Trophoblast cell (in vitro differentiated cells and primary cell): ENCODE measurements at regions not wholly inside any gene's neighbourhood (a gene's known extent, or its start where the extent isn't known, plus 50 kb on each side); places are given as distances from the start of the nearest gene placed in this dataset.
"Not testable (repeated sequence)": the region's sequence is repeated elsewhere in the genome, so short reads cannot be mapped to it uniquely, and the experiment has no call there.

ENCODE experiments used
- DNase-seq, 2 donors: peaks; one replicate each; pipeline ENCODE4 v3.0.0-alpha.2; 2016
- H2AFZ ChIP-seq: 2 replicates; pipeline ENCODE4 v1.6.1; 2013; ENCODE audit warnings: low read length, moderate library complexity, mild to moderate bottlenecking; ENCODE audit not compliant: insufficient read depth, poor library complexity
- H2AK5ac ChIP-seq: 2 replicates; pipeline ENCODE4 v1.6.1; 2013; ENCODE audit warnings: mild to moderate bottlenecking, low read length
- H2BK120ac ChIP-seq: 2 replicates; pipeline ENCODE4 v1.6.1; 2013; ENCODE audit warnings: low read length, mild to moderate bottlenecking, moderate library complexity; ENCODE audit not compliant: insufficient read depth, poor library complexity
- H2BK12ac ChIP-seq: 2 replicates; pipeline ENCODE4 v1.6.1; 2013; ENCODE audit warnings: mild to moderate bottlenecking, low read length, moderate library complexity
- H2BK5ac ChIP-seq: 2 replicates; pipeline ENCODE4 v1.6.1; 2013; ENCODE audit warnings: low read length, low read depth, moderate library complexity, mild to moderate bottlenecking; ENCODE audit not compliant: poor library complexity
- H3K14ac ChIP-seq: 2 replicates; pipeline ENCODE4 v1.6.1; 2013; ENCODE audit warnings: mild to moderate bottlenecking, low read length
- H3K18ac ChIP-seq: 2 replicates; pipeline ENCODE4 v1.6.1; 2013; ENCODE audit warnings: mild to moderate bottlenecking, low read length
- H3K23ac ChIP-seq: 2 replicates; pipeline ENCODE4 v1.6.1; 2013; ENCODE audit warnings: low read length
- H3K27ac ChIP-seq: 2 replicates; pipeline ENCODE4 v1.5.1; 2013; ENCODE audit warnings: low read depth, mild to moderate bottlenecking, inconsistent platforms, low read length, moderate library complexity
- H3K27me3 ChIP-seq: 2 replicates; pipeline ENCODE4 v1.6.1; 2013; ENCODE audit warnings: inconsistent platforms, mild to moderate bottlenecking, low read length, moderate library complexity; ENCODE audit not compliant: insufficient read depth
- H3K36me3 ChIP-seq, 2 experiments: 1 replicate in 1 of 2; 2 replicates in 1 of 2; pipeline ENCODE4 v1.6.1; 2013; ENCODE audit warnings: low read length in 2 of 2, mild to moderate bottlenecking in 2 of 2, moderate library complexity in 1 of 2; ENCODE audit not compliant: insufficient read depth in 2 of 2, control insufficient read depth in 1 of 2
- H3K4ac ChIP-seq: 2 replicates; pipeline ENCODE4 v1.6.1; 2013; ENCODE audit warnings: low read depth, mild to moderate bottlenecking, low read length, moderate library complexity
- H3K4me1 ChIP-seq, 2 experiments: 1 replicate in 1 of 2; 2 replicates in 1 of 2; pipeline ENCODE4 v1.6.1; 2013; ENCODE audit warnings: low read length in 2 of 2, mild to moderate bottlenecking in 2 of 2, moderate library complexity in 1 of 2; ENCODE audit not compliant: insufficient read depth in 2 of 2, control insufficient read depth in 1 of 2
- H3K4me2 ChIP-seq: 2 replicates; pipeline ENCODE4 v1.6.1; 2013; ENCODE audit warnings: inconsistent platforms, mild to moderate bottlenecking, low read length, moderate library complexity
- H3K4me3 ChIP-seq: 2 replicates; pipeline ENCODE4 v1.5.1; 2013; ENCODE audit warnings: mild to moderate bottlenecking, low read depth, low read length, inconsistent platforms
- H3K79me1 ChIP-seq: one replicate; pipeline ENCODE4 v1.6.1; 2013; ENCODE audit warnings: low read length
- H3K79me2 ChIP-seq: 2 replicates; pipeline ENCODE4 v1.6.1; 2013; ENCODE audit warnings: low read length, mild to moderate bottlenecking; ENCODE audit not compliant: control insufficient read depth, insufficient read depth, poor library complexity
- H3K9ac ChIP-seq: 2 replicates; pipeline ENCODE4 v1.6.1; 2013; ENCODE audit warnings: mild to moderate bottlenecking, low read length
- H3K9me3 ChIP-seq: 2 replicates; pipeline ENCODE4 v1.6.1; 2013; ENCODE audit warnings: low read depth, mild to moderate bottlenecking, control low read depth, inconsistent platforms, low read length; ENCODE audit not compliant: insufficient read depth
- H4K12ac ChIP-seq: 2 replicates; pipeline ENCODE4 v1.6.1; 2013; ENCODE audit warnings: low read depth, mild to moderate bottlenecking, low read length, moderate library complexity
- H4K8ac ChIP-seq: 2 replicates; pipeline ENCODE4 v1.6.1; 2013; ENCODE audit warnings: low read depth, mild to moderate bottlenecking, low read length, moderate library complexity
- H4K91ac ChIP-seq: one replicate; pipeline ENCODE4 v1.6.1; 2013; ENCODE audit warnings: low read depth, mild to moderate bottlenecking, low read length, moderate library complexity
- WGBS: extraction: QIAGEN DNeasy Blood & Tissue Kit; methylation state at CpG from one replicate; pipeline ENCODE4 v1.1.7; 2013; ENCODE audit warnings: missing lambda C conversion rate; ENCODE audit not compliant: insufficient read length, insufficient coverage; ENCODE audit errors: extremely low coverage; 5-methylcytosine and 5-hydroxymethylcytosine counted together

DNA sequence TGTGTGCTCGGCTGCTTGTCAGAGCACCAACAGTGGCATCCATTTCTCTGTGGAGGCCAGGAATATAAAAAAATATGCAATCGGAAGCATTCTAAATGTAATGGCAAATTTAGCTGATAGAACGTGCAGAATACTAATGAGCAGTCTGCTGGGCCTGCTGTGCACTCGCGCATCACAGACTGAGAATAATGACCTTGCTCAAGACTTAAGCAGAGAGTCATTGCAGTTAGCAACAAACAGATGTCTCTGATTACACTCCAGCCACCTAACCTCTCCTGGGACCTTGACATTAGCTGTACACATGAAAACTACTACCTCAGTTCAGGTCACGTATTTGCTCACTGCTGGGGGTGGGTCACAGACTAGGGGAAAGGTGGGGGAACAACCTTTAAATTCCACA lies 269.2 kb upstream of the DAAM1 start:
- no peak overlapping the region for H3K23ac ChIP-seq
- no peak overlapping the region for H4K12ac ChIP-seq
- H3K9me3 ChIP-seq: no peaks in the 10 kb centered on the region
- H2AFZ ChIP-seq: no peak overlapping the region
- H3K4ac ChIP-seq: no peak overlapping the region
- H4K91ac ChIP-seq: no peak overlapping the region
- H2BK12ac ChIP-seq: no peak overlapping the region
- no peak overlapping the region for H3K4me2 ChIP-seq
- H3K36me3 ChIP-seq: no peaks in the 10 kb centered on the region
- no peaks in the 10 kb centered on the region for H3K79me1 ChIP-seq
- no peak overlapping the region for H2BK5ac ChIP-seq
- H3K18ac ChIP-seq: no peak overlapping the region
- H3K27me3 ChIP-seq: no peaks in the 10 kb centered on the region
- H3K27ac ChIP-seq: no peak overlapping the region
- H3K9ac ChIP-seq: no peak overlapping the region
- WGBS: no CpG with 5 or more reads among the region's 6 CpGs
- no peak overlapping the region for H3K14ac ChIP-seq
- DNase-seq: no peak
- peaks cover 0 to 10% of the 10 kb centered on the region in 2 experiments for H3K4me1 ChIP-seq
- no peak overlapping the region for H3K4me3 ChIP-seq
- H2AK5ac ChIP-seq: no peak overlapping the region
- no peak overlapping the region for H2BK120ac ChIP-seq
- no peak overlapping the region for H4K8ac ChIP-seq
- H3K79me2 ChIP-seq: no peaks in the 10 kb centered on the region

DNA sequence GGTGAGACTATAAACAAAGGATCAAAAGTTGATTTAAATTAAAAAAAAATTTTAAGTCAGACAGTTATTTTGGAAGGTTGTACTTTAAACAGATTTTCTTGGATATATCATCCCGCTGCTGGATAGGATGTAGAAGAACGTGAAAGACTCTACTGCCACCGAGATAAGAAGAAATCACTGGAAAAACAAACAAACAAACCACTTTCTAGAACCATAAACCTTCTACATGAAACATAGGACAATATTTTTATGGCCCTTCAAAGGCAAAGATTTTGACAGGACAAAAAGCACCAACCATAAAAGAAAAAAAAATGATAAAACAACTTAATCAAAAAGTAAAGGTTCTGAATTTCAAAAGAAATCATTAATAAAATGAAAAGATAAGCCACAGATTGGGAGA lies 268.2 kb upstream of the DAAM1 start:
- no peaks in the 10 kb centered on the region for H3K79me2 ChIP-seq
- no peak overlapping the region for H3K4me3 ChIP-seq
- no peak overlapping the region for H3K18ac ChIP-seq
- H2BK5ac ChIP-seq: no peak overlapping the region
- H2AFZ ChIP-seq: no peak overlapping the region
- H3K9me3 ChIP-seq: no peaks in the 10 kb centered on the region
- H4K12ac ChIP-seq: no peak overlapping the region
- no peak overlapping the region for H3K27ac ChIP-seq
- H3K36me3 ChIP-seq: no peaks in the 10 kb centered on the region
- no peak overlapping the region for H3K9ac ChIP-seq
- no peak overlapping the region for H3K4me2 ChIP-seq
- no peak overlapping the region for H3K23ac ChIP-seq
- no peak overlapping the region for H2BK12ac ChIP-seq
- no peak overlapping the region for H3K4ac ChIP-seq
- H3K4me1 ChIP-seq: peaks cover 0 to 10% of the 10 kb centered on the region in 2 experiments
- H2AK5ac ChIP-seq: no peak overlapping the region
- no peak overlapping the region for H4K8ac ChIP-seq
- WGBS: no CpG with 5 or more reads among the region's 3 CpGs
- H4K91ac ChIP-seq: no peak overlapping the region
- no peak overlapping the region for H3K14ac ChIP-seq
- H3K79me1 ChIP-seq: no peaks in the 10 kb centered on the region
- H3K27me3 ChIP-seq: no peaks in the 10 kb centered on the region
- DNase-seq: no peak
- H2BK120ac ChIP-seq: no peak overlapping the region

DNA sequence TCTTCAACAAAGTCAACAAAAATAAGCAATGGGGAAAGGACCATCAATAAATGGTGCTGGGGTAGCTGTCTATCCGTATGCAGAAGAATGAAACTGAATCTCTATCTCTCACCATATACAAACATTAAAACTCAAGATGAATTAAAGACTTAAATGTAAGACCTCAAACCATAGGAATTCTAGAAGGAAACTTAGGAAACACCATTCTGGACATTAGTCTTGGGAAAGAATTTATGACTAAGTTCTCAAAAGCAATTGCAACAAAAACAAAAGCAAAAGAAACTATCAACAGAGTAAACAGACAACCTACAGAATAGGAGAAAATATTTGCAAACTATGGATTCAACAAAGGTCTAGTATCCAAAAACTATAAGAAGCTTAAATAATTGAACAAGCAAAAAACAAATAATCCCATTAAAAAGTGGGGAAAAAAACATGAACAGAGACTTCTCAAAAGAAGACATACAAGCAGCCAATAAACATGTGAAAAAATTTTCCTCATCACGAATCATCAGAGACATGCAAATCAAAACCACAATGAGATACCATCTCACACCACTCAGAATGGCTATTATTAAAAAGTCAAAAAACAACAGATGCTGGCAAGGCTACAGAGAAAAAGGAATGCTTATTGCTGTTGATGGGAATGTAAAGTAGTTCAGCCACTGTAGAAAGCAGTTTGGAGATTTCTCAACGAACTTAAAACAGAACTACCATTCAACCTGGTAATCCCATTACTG lies 266.1 kb upstream of the DAAM1 start:
- not testable (repeated sequence) for H4K12ac ChIP-seq, H3K14ac ChIP-seq, H3K27me3 ChIP-seq, H3K79me2 ChIP-seq, H2BK120ac ChIP-seq, H3K9me3 ChIP-seq, H3K36me3 ChIP-seq, H4K8ac ChIP-seq, H2AFZ ChIP-seq, H3K79me1 ChIP-seq, H3K18ac ChIP-seq, H2AK5ac ChIP-seq, H2BK12ac ChIP-seq, H3K4ac ChIP-seq, H3K23ac ChIP-seq, H3K9ac ChIP-seq, H3K27ac ChIP-seq, H2BK5ac ChIP-seq, H3K4me2 ChIP-seq, H3K4me3 ChIP-seq, H4K91ac ChIP-seq
- peak in 1 of 2 donors; percentile 23 for DNase-seq
- H3K4me1 ChIP-seq: peaks cover 0 to 10% of the 10 kb centered on the region in 2 experiments
- WGBS: no CpG with 5 or more reads among the region's 3 CpGs

DNA sequence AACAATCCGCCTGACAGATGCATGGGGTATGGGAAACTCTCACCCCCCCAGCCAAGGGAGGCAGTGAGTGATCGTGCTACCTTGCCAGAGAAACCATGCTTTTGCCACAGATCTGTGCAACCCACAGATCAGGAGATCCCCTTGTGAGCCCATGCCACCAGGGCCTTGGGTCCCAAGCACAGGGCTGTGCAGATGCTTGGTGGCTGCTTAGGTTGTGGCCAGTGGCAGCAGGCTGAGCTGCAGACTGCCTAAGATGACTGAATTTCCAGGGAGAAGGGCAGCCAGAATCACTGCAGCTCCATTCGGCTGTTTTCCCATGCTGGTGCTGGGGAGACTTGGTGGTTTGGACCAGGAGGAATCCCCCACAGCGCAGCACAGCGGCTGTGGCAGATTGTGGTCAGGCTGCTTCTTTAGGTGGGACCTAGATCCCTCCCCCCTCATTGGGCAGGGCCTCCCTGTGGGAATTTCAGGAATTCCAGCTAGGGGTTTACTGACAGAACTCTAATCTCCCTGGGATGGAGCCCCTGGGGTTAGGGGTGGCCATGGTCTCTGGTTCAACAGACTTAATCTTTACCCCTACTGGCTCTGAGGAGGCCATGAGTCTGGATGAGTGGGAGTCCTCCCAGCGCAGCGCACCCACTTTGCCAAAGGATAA lies 264.6 kb upstream of the DAAM1 start:
- no peaks in the 10 kb centered on the region for H3K9me3 ChIP-seq
- H3K23ac ChIP-seq: no peak overlapping the region
- no peak overlapping the region for H4K8ac ChIP-seq
- DNase-seq: no peak
- H3K18ac ChIP-seq: no peak overlapping the region
- H3K14ac ChIP-seq: no peak overlapping the region
- no peak overlapping the region for H4K91ac ChIP-seq
- no peak overlapping the region for H2BK120ac ChIP-seq
- H3K36me3 ChIP-seq: no peaks in the 10 kb centered on the region
- H2BK12ac ChIP-seq: no peak overlapping the region
- H2BK5ac ChIP-seq: no peak overlapping the region
- H3K27ac ChIP-seq: no peak overlapping the region
- H3K4me1 ChIP-seq: peaks cover 0 to 7% of the 10 kb centered on the region in 2 experiments
- no peaks in the 10 kb centered on the region for H3K79me2 ChIP-seq
- H4K12ac ChIP-seq: no peak overlapping the region
- no peak overlapping the region for H3K4me3 ChIP-seq
- H2AK5ac ChIP-seq: no peak overlapping the region
- H3K27me3 ChIP-seq: no peaks in the 10 kb centered on the region
- H3K4ac ChIP-seq: no peak overlapping the region
- H2AFZ ChIP-seq: no peak overlapping the region
- WGBS: no CpG with 5 or more reads among the region's 7 CpGs
- H3K9ac ChIP-seq: no peak overlapping the region
- H3K79me1 ChIP-seq: no peaks in the 10 kb centered on the region
- H3K4me2 ChIP-seq: no peak overlapping the region
